UCSD-AML1 (cell line): ENCODE measurements at regions not wholly inside any gene's neighbourhood (a gene's known extent, or its start where the extent isn't known, plus 50 kb on each side); places are given as distances from the start of the nearest gene placed in this dataset.

Experiments used
- DNase-seq: peaks from one replicate; lab custom pipeline; 2025; ENCODE audit not compliant: unreplicated experiment; lab: John Stamatoyannopoulos, UW

- DNase-seq: no peak
Observed at GRCh38 chr6:26214803-26215584, 127.8 kb downstream of the HFE start.

GRCh38 chr6:26215585-26216358 lies 128.5 kb downstream of the HFE start:
- no peak for DNase-seq

- DNase-seq: peak; percentile 70
Observed at GRCh38 chr6:26216359-26216885, 129.2 kb downstream of the HFE start.

GRCh38 chr6:26216886-26217713 lies 129.9 kb downstream of the HFE start:
- DNase-seq: peak; percentile 83

GRCh38 chr6:26217714-26218075 lies 130.5 kb downstream of the HFE start:
- no peak for DNase-seq

- no peak for DNase-seq
Observed at GRCh38 chr6:26218824-26219223, 131.6 kb downstream of the HFE start.

GRCh38 chr6:26220145-26220970 lies 133.1 kb downstream of the HFE start:
- DNase-seq: no peak

GRCh38 chr6:26221186-26221585 lies 134.0 kb downstream of the HFE start:
- no peak for DNase-seq

GRCh38 chr6:26222571-26222970 lies 135.3 kb downstream of the HFE start:
- no peak for DNase-seq

GRCh38 chr6:26223228-26223627 lies 136.0 kb downstream of the HFE start:
- DNase-seq: no peak

- DNase-seq: no peak
Observed at GRCh38 chr6:26223650-26224546, 136.7 kb downstream of the HFE start.

- no peak for DNase-seq
Observed at GRCh38 chr6:26224547-26224912, 137.3 kb downstream of the HFE start.

GRCh38 chr6:26224940-26225847 lies 138.0 kb downstream of the HFE start:
- no peak for DNase-seq

- DNase-seq: no peak
Observed at GRCh38 chr6:26225848-26226578, 138.8 kb downstream of the HFE start.

GRCh38 chr6:26226579-26226967 lies 138.4 kb upstream of the BTN3A2 start:
- DNase-seq: no peak

GRCh38 chr6:26230351-26230750 lies 134.6 kb upstream of the BTN3A2 start:
- no peak for DNase-seq

- no peak for DNase-seq
Observed at GRCh38 chr6:26231006-26231587, 133.9 kb upstream of the BTN3A2 start.
